Astrocyte of the cerebellum (primary cell): ENCODE measurements at regions not wholly inside any gene's neighbourhood (a gene's known extent, or its start where the extent isn't known, plus 50 kb on each side); places are given as distances from the start of the nearest gene placed in this dataset.

Source experiments
- DNase-seq: peaks from one replicate; pipeline ENCODE4 v3.0.0-alpha.2; 2011; ENCODE audit warnings: low read depth
- H3K4me3 ChIP-seq: 2 replicates; pipeline ENCODE4 v1.5.1; 2011; ENCODE audit warnings: mild to moderate bottlenecking, low read depth, low read length, moderate library complexity
- in situ Hi-C: cut with HindIII; loops from 2 replicates; pipeline ENCODE4 v1.10.0; 2017; ENCODE audit warnings: low sequenced_read_pairs
- TF ChIP-seq, protein P1 (sequence below): IDR thresholded peaks from 2 replicates; pipeline ENCODE4 v1.5.1; 2012; ENCODE audit warnings: low read length, low read depth, moderate library complexity, mild to moderate bottlenecking; ENCODE audit errors: missing control alignments

DNA sequence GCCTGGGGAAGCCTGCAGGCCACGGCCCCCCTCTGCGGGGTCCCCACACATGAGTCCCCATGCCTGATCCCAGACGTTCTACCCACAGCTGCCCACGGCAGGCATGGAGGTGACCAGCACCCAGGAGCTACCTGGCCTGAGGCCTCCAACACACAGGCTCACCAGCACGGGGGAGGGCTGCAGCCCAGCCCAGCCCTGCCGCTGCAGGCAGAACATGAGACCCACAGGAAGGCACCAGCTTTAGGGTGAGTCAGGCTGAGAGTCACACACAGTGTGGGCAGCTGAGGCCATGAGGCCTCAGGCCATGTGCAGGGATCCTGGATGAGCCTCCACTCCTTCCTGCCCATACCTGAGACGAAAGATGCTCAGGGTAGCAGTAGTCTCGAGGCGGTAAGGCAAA lies 121.1 kb downstream of the PSMG1 start:
- in situ Hi-C loops, result no loop called here
- H3K4me3 ChIP-seq, result no peak overlapping the region
- DNase-seq, result no peak
- TF ChIP-seq, protein P1, sequence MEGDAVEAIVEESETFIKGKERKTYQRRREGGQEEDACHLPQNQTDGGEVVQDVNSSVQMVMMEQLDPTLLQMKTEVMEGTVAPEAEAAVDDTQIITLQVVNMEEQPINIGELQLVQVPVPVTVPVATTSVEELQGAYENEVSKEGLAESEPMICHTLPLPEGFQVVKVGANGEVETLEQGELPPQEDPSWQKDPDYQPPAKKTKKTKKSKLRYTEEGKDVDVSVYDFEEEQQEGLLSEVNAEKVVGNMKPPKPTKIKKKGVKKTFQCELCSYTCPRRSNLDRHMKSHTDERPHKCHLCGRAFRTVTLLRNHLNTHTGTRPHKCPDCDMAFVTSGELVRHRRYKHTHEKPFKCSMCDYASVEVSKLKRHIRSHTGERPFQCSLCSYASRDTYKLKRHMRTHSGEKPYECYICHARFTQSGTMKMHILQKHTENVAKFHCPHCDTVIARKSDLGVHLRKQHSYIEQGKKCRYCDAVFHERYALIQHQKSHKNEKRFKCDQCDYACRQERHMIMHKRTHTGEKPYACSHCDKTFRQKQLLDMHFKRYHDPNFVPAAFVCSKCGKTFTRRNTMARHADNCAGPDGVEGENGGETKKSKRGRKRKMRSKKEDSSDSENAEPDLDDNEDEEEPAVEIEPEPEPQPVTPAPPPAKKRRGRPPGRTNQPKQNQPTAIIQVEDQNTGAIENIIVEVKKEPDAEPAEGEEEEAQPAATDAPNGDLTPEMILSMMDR, result no peak

DNA sequence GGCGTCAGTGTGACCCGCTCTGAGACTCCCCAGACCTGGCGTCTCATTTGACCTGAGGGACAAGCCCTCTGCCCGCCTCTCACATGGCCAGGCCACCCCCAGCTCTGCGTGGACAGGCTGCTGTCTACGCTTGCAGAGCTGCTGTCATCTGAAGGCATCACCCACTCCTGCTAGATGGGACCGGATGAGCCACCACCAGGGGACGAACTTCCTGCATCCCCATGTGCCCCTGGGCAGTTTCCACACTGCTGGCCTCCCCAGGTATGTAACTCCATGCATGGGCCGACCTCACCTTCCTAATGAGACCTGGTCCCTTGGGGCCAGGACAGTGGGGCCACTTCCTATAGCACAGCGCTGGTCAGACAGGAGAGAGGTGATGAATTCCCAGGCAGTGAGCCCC lies 121.5 kb downstream of the PSMG1 start:
- no peak overlapping the region for H3K4me3 ChIP-seq
- TF ChIP-seq, protein P1, result no peak
- in situ Hi-C loops, result no loop called here
- DNase-seq, result no peak

DNA sequence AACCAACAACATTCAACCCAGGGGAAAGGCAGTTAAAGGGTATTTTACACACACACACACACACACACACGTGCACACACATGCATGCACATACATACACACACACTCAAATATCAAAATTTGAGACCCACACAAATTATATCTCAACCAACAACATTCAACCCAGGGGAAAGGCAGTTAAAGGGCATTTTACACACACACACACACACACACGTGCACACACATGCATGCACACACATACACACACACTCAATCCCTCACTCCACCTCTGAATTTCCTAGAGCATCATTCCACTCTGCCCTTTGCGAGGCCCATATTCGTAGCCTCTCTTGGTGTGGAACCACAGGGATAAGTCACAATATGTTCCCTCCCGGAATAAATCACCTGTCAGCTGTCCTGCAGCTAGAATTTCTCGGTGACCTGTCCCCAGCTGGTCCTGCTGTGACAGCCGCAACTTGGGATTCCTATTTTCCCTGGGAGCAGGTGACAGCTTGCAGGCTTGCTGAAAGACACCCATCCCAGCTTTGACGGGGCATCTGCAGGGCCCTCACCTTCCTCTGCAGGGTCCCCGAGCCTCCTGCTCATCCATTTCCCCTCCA lies 122.7 kb downstream of the PSMG1 start:
- no peak for DNase-seq
- no peak overlapping the region for H3K4me3 ChIP-seq
- in situ Hi-C loops, result no loop called here
- TF ChIP-seq, protein P1, result no peak

DNA sequence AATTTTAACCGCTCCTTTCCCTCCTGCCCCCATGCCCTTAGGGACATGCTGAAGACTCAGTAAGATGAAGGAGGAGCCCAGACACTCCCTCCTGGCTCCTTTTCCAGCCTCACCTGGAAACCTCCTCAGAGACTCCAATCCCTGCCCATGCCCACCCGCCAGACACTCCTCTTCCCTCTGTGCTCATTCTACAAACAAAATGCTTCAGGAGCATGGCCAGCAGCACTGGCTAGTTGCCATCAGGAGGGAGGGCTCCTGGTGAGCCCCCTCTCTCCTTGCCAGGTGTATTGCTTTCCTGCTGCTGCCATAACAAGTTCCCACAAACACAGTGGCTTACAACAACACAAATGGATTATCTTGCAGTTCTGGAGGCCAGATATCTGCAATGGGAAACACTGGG lies 126.1 kb downstream of the PSMG1 start:
- DNase-seq, result no peak
- TF ChIP-seq, protein P1, result no peak
- H3K4me3 ChIP-seq, result no peak overlapping the region
- in situ Hi-C loops, result no loop called here

DNA sequence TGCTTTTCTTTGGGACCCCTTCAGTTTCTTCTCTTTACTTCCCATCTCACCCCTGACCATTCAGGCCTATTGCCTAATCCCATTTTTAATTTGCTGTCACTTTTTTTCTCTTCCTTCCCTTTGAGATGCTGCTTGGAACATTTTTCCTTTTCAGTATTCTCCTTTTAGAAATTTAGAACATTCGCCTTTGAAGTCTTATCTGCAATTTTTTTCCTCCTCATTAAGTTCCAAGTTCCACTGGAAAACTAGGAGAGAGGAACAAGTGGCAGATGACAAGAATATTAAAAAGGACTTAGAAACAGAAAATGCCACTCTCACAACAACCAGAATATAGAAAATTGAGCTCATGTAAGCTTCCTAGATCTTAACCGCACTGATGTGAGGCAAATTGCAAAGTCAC lies 126.6 kb downstream of the PSMG1 start:
- DNase-seq, result no peak
- no peak overlapping the region for H3K4me3 ChIP-seq
- TF ChIP-seq, protein P1, result no peak
- in situ Hi-C loops, result no loop called here

DNA sequence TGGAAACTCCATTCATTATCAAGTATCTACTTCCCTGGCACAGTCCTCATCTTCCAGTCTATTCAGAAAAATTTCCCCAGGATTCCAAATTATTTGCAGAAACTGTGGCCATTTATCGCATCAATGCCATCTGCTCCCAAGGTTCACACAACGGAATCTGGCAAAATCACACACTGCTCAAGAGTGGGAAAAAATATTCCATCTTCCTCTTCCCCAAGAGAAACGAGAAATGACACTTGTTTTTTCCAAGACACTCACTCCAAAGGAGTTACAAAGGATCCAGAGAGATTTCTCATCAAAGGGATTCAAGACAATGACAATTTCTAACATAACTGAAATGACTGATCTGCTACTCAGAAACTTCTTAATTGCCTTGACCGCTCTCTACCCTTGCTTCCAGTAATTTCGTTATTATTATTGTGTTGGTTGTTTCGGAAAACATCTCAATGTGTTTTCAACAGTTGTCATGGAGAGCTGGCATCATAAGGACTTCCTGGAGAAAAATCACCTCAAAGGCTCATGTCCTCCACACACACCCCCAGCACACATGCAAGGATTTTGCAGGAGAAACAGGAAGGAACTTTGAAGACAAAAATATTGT lies 128.0 kb downstream of the PSMG1 start:
- H3K4me3 ChIP-seq, result no peak overlapping the region
- TF ChIP-seq, protein P1, result no peak
- in situ Hi-C loops, result no loop called here
- DNase-seq, result no peak
